C4-2B (cell line): ENCODE measurements at regions not wholly inside any gene's neighbourhood (a gene's known extent, or its start where the extent isn't known, plus 50 kb on each side); places are given as distances from the start of the nearest gene placed in this dataset.
"Not testable (repeated sequence)": the region's sequence is repeated elsewhere in the genome, so short reads cannot be mapped to it uniquely, and the experiment has no call there.

Source experiments
- H3K27ac ChIP-seq: fragments of 450-650 bp; 2 replicates; pipeline ENCODE4 v1.5.1; 2017
- ZFX ChIP-seq: fragments of 450-650 bp; IDR thresholded peaks from 2 replicates; pipeline ENCODE4 v1.6.1; 2017
- TF ChIP-seq, protein P1 (sequence below): fragments of 450-650 bp; conservative IDR thresholded peaks from 2 replicates; pipeline ENCODE4 v1.5.1; 2017; ENCODE audit warnings: mild to moderate bottlenecking

DNA sequence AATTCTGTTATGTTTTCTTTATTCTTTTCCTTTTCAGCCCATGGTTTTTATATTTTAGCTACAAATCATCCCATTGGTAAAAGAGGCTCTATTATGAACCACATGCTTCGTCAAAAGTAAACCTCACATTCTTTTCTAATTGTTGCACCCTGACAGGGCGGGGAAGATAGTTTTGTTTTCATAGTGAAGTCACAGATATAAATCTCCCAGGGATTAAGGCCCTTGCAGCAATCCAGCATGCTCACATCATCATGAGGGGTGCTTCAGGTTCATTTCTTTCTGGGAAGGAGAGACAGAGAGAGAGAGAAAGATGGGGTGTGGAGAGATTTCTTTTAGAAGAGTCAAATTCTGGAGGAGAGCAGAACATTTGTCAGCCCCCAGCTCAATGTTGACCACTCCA lies 124.5 kb upstream of the CDC42EP3 start:
- TF ChIP-seq, protein P1, sequence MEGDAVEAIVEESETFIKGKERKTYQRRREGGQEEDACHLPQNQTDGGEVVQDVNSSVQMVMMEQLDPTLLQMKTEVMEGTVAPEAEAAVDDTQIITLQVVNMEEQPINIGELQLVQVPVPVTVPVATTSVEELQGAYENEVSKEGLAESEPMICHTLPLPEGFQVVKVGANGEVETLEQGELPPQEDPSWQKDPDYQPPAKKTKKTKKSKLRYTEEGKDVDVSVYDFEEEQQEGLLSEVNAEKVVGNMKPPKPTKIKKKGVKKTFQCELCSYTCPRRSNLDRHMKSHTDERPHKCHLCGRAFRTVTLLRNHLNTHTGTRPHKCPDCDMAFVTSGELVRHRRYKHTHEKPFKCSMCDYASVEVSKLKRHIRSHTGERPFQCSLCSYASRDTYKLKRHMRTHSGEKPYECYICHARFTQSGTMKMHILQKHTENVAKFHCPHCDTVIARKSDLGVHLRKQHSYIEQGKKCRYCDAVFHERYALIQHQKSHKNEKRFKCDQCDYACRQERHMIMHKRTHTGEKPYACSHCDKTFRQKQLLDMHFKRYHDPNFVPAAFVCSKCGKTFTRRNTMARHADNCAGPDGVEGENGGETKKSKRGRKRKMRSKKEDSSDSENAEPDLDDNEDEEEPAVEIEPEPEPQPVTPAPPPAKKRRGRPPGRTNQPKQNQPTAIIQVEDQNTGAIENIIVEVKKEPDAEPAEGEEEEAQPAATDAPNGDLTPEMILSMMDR, result no peak
- TF ChIP-seq ZFX, result no peak
- H3K27ac ChIP-seq, result no peak overlapping the region

GRCh38 chr2:37796481-37796880 lies 125.0 kb upstream of the CDC42EP3 start:
- no peak overlapping the region for H3K27ac ChIP-seq
- no peak for TF ChIP-seq ZFX
- TF ChIP-seq, protein P1, result no peak

DNA sequence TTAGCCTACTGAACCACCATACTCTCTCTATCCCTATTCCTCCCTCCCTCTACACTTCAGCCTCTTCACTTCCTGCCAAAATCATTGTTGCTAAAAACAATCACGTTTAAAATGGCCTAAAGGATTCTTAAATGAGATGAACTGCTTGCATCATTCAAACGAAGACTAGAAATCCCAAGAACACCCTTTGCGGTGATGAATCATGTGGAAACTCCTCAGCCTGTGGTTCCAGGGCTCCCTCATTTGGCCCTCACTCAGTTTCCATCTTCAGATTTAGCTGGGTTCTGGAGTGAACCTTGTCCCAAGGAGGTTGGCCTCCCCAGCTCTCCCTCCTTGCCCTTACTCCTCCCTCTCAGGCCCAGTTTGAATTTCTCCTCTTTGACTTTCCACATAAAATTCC lies 125.6 kb upstream of the CDC42EP3 start:
- TF ChIP-seq, protein P1, result no peak
- TF ChIP-seq ZFX, result no peak
- no peak overlapping the region for H3K27ac ChIP-seq

- H3K27ac ChIP-seq, result no peak overlapping the region
- TF ChIP-seq ZFX, result no peak
- TF ChIP-seq, protein P1, result no peak
These were observed 126.6 kb upstream of the RMDN2 start for GRCh38 chr2:37798315-37799005.

DNA sequence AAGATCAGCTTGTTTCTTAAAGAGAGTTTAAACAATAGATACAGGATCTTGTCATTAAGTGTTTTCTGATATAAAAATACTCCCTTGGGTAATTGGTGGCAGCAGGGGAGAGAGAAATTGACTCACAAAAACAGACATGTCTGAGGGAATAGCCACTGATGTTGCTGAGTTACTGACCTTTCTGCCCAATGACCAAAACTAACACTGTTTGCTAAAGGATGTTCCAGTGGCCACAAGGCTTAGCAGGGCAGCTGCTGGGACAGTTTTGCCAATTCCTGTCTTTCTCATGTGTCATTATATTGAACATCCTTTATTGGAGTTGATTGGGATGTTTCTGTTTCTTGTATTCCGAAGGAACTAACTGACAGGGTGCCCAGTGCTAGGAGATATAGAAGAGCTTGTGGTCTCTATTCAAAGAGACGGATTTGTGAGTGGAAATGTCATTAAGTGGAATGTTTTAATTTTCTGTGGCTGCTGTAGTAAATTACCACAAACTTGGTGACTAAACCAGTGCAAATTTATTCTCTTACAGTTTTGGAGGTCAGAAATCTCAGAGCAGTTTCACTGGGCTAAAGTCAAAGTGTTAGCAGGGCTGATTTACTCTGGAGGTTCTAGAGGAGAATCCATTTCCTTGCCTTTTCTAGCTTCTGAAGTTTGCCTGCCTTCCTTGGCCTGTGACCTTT lies 124.8 kb upstream of the RMDN2 start:
- no peak overlapping the region for H3K27ac ChIP-seq
- TF ChIP-seq, protein P1, result no peak
- no peak for TF ChIP-seq ZFX

- TF ChIP-seq, protein P1, result no peak
- TF ChIP-seq ZFX, result no peak
- peak overlapping the region; percentile 68 for H3K27ac ChIP-seq
These were observed 122.8 kb upstream of the RMDN2 start for GRCh38 chr2:37802211-37802752.

DNA sequence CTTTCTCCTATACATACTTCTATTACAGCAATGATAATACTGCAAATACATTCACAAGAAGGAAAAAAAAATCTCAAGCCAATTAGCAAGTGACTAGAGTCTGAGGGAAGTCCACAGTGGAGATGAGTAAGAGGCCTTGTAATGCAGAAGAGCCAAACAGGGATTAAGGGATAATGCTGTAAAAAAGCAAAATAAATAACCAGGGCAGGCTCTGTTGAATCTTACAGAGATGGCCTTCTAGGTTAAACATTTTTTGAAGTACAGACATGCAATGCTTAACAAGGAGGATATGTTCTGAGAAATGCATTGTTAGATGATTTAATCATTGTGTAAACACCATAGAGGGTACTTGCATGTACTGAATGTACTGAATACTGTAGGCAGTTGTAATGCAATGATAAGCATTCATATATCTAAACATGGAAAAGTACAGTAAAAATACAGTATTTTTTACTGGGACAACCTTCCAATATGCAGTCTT lies 122.1 kb upstream of the RMDN2 start:
- peak overlapping the region; percentile 83 for H3K27ac ChIP-seq
- TF ChIP-seq, protein P1, result no peak
- TF ChIP-seq ZFX, result no peak

DNA sequence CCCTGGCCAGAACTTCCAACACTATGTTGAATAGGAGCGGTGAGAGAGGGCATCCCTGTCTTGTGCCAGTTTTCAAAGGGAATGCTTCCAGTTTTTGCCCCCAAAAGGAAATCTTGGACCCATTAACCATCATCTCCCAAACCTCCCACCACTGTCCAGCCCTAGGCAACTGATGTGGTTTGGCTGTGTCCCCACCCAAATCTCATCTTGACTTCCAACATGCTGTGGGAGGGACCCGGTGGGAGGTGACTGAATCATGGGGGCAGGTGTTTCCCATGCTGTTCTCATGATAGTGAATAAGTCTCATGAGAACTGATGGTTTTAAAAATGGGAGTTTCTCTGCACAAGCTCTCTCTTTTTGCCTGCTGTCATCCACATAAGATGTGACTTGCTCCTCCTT lies 119.1 kb upstream of the RMDN2 start:
- H3K27ac ChIP-seq, result not testable (repeated sequence)
